BLaER1 (cell line): ENCODE measurements at regions not wholly inside any gene's neighbourhood (a gene's known extent, or its start where the extent isn't known, plus 50 kb on each side); places are given as distances from the start of the nearest gene placed in this dataset.

Source experiments
- H3K27ac ChIP-seq: shearing (Covaris generic); formaldehyde crosslinking; 2 replicates; pipeline ENCODE4 v1.8.1; 2022
- H3K27me3 ChIP-seq: shearing (Covaris generic); formaldehyde crosslinking; 2 replicates; pipeline ENCODE4 v1.8.1; 2022
- H3K36me3 ChIP-seq: shearing (Covaris generic); formaldehyde crosslinking; 2 replicates; pipeline ENCODE4 v1.8.1; 2022
- H3K4me1 ChIP-seq: shearing (Covaris generic); formaldehyde crosslinking; 2 replicates; pipeline ENCODE4 v1.8.1; 2022
- H3K4me2 ChIP-seq: shearing (Covaris generic); formaldehyde crosslinking; 2 replicates; pipeline ENCODE4 v1.8.1; 2022
- H3K4me3 ChIP-seq: shearing (Covaris generic); formaldehyde crosslinking; 2 replicates; pipeline ENCODE4 v1.8.1; 2022
- H3K9ac ChIP-seq: shearing (Covaris generic); formaldehyde crosslinking; 2 replicates; pipeline ENCODE4 v1.8.1; 2022
- H3K9me3 ChIP-seq: shearing (Covaris generic); formaldehyde crosslinking; 2 replicates; pipeline ENCODE4 v1.8.1; 2022
- H4K20me1 ChIP-seq: shearing (Covaris generic); formaldehyde crosslinking; 2 replicates; pipeline ENCODE4 v1.8.1; 2022
- Cebpa-rat ChIP-seq: shearing (Covaris generic); IDR thresholded peaks from 2 replicates; pipeline ENCODE4 v1.8.1; 2022

DNA sequence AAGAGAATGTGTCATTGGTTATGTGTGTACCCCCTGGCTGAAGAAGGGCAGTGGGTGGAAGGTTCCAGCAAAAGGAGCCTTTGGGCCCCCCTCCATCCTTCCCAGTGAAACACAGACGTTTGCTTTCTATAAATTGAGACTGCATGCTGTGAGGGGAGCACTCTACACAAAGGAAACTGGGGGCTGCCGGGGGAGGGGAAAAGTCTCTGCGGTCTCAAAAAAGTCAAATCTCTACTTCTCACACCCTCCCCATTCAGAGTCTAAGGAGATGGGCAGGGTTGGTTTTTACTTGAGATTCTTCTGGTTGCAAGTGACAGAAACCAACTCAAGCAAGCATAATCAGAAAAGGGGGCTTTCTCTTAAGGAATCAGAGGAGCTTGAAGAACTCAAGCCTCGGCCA lies 50.1 kb upstream of the TLE3 start:
- H3K4me3 ChIP-seq: no peak overlapping the region
- H3K4me2 ChIP-seq: no peak overlapping the region
- peaks cover 18% of the 10 kb centered on the region for H3K4me1 ChIP-seq
- H3K27me3 ChIP-seq: no peaks in the 10 kb centered on the region
- TF ChIP-seq Cebpa-rat: no peak
- H3K36me3 ChIP-seq: no peaks in the 10 kb centered on the region
- H4K20me1 ChIP-seq: no peaks in the 10 kb centered on the region
- no peaks in the 10 kb centered on the region for H3K9me3 ChIP-seq
- H3K9ac ChIP-seq: no peak overlapping the region
- no peak overlapping the region for H3K27ac ChIP-seq
